Mesothelial cell of epicardium (in vitro differentiated cells): ENCODE measurements at regions not wholly inside any gene's neighbourhood (a gene's known extent, or its start where the extent isn't known, plus 50 kb on each side); places are given as distances from the start of the nearest gene placed in this dataset.

ENCODE experiments used
- DNase-seq, 2 experiments: peaks; one replicate each; pipeline ENCODE4 v3.0.0; 2021; ENCODE audit warnings: low spot score in 2 of 2; ENCODE audit not compliant: unreplicated experiment in 2 of 2
- H3K27ac Mint-ChIP-seq: 2 replicates; pipeline ENCODE4 v1.8.0; 2021; ENCODE audit warnings: mixed read lengths
- H3K27me3 Mint-ChIP-seq: 2 replicates; pipeline ENCODE4 v1.8.0; 2021; ENCODE audit warnings: low read depth, mixed read lengths
- H3K36me3 Mint-ChIP-seq: 2 replicates; pipeline ENCODE4 v1.8.0; 2021; ENCODE audit warnings: mixed read lengths
- H3K4me1 Mint-ChIP-seq: 2 replicates; pipeline ENCODE4 v1.8.0; 2021; ENCODE audit warnings: mixed read lengths
- H3K4me3 Mint-ChIP-seq: 2 replicates; pipeline ENCODE4 v1.8.0; 2021; ENCODE audit warnings: mild to moderate bottlenecking, moderate library complexity, mixed read lengths
- H3K9me3 Mint-ChIP-seq: 2 replicates; pipeline ENCODE4 v1.8.0; 2021; ENCODE audit warnings: mixed read lengths
- TF ChIP-seq, protein P1 (sequence below): fragments of 200-600 bp; sonication (generic); IDR thresholded peaks from one replicate; pipeline ENCODE4 v1.5.0; 2021; ENCODE audit warnings: antibody characterized with exemption; ENCODE audit not compliant: unreplicated experiment

DNA sequence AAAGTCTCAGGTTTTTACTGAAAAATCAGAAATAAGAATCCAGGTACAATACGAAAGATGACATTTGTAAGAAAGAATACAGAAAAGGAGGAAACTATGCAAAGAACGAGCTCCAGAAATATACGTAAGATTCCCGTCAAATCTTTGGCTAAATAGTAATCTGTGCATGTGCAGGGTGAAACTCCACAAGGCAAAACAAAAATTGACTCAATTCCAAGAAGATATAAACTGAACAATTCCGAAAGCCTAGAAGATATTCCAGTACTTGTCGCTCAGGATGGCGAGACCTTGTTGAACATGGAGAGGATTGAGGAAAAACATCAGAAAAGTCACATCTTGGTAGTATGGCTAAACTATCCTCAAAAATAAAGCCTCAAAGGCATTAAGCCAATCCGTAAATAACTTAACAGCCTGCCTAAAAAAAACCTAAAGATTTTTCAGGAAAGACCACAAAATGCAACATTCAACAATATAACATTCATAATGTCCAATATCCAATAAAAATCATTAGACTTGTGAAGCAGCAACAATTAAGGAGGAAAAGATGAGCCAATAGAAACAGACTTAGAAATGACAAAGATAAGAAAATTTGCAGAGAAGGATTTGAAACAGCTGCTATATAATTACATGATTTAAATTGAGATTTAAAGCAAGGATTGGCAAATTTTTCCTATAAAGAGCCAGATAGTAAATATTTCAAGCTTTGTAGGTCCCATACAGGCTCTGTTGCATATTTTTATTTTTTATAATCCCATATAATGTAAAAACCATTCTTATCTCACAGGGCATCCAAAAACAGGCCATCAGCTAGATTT is 166.4 kb upstream of the UBASH3B start:
- Mint-ChIP-seq H3K36me3 (no peaks in the 10 kb centered on the region), H3K9me3 (peaks cover 21% of the 10 kb centered on the region), H3K4me3 (no peak overlapping the region), H3K27ac (peak overlapping the region; percentile 15), H3K4me1 (peaks cover 29% of the 10 kb centered on the region), H3K27me3 (no peaks in the 10 kb centered on the region)
- no peak for DNase-seq
- TF ChIP-seq, protein P1, sequence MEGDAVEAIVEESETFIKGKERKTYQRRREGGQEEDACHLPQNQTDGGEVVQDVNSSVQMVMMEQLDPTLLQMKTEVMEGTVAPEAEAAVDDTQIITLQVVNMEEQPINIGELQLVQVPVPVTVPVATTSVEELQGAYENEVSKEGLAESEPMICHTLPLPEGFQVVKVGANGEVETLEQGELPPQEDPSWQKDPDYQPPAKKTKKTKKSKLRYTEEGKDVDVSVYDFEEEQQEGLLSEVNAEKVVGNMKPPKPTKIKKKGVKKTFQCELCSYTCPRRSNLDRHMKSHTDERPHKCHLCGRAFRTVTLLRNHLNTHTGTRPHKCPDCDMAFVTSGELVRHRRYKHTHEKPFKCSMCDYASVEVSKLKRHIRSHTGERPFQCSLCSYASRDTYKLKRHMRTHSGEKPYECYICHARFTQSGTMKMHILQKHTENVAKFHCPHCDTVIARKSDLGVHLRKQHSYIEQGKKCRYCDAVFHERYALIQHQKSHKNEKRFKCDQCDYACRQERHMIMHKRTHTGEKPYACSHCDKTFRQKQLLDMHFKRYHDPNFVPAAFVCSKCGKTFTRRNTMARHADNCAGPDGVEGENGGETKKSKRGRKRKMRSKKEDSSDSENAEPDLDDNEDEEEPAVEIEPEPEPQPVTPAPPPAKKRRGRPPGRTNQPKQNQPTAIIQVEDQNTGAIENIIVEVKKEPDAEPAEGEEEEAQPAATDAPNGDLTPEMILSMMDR: no peak

DNA sequence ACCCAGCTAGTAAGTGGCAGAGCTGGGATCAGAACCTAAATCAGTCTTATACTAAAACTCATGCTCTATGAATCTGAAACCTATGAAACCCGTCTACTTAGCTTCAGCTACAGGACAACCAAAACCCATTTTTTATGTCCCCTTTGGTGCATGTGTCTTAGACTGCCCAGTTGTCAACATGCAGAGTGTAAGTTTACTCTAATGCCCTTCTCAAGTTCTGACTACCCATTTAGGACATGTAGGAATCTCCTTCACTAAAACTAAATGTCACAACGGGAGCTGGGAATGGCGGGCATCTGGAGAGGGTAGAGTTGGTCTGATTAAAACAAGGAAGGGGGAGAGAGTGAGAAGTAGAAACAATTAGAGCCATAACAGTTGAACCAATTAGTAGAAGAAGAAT is 167.9 kb upstream of the UBASH3B start:
- Mint-ChIP-seq H3K4me3 (no peak overlapping the region), H3K36me3 (peaks cover 11% of the 10 kb centered on the region), H3K9me3 (peaks cover 29% of the 10 kb centered on the region), H3K27me3 (no peaks in the 10 kb centered on the region), H3K4me1 (peaks cover 29% of the 10 kb centered on the region), H3K27ac (no peak overlapping the region)
- TF ChIP-seq, protein P1: no peak
- no peak for DNase-seq

DNA sequence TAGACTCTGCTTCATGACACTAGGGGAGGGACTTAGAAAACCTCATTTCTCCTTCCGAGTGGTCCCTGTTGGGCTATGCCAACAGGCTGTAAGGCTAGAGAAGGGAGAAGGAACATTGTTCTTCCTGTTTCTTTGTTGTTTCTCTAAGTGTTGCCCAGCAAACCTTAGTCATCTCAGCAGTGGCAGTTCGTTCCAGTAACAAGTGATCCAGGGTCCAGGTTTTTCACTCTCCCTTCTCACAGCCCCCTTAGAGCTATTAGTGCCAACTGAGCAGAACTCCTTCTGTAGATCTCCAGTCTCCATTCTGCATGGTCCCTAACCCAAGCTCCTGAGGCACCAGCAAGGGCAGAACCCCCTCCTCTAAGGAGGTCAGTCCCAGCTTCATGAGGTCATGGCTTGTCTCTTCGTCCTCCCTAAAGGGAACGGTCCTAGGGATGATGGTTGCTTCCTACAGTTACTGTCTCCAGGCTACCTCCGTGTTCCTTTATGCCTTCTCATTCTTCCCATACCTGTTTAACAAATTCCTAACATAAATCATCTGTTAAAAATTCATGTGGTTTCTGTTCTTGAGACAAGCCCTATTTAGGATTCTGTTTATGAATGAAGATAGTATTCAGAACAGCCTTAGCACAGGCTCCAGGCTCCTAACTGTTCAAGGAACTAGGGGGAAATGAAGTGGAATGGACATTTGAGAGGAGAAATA is 168.6 kb upstream of the UBASH3B start:
- peaks cover 13% of the 10 kb centered on the region for H3K36me3 Mint-ChIP-seq
- peaks cover 24% of the 10 kb centered on the region for H3K4me1 Mint-ChIP-seq
- no peak for DNase-seq
- TF ChIP-seq, protein P1: no peak
- peaks cover 35% of the 10 kb centered on the region for H3K9me3 Mint-ChIP-seq
- no peak overlapping the region for H3K4me3 Mint-ChIP-seq
- no peak overlapping the region for H3K27ac Mint-ChIP-seq
- no peaks in the 10 kb centered on the region for H3K27me3 Mint-ChIP-seq

DNA sequence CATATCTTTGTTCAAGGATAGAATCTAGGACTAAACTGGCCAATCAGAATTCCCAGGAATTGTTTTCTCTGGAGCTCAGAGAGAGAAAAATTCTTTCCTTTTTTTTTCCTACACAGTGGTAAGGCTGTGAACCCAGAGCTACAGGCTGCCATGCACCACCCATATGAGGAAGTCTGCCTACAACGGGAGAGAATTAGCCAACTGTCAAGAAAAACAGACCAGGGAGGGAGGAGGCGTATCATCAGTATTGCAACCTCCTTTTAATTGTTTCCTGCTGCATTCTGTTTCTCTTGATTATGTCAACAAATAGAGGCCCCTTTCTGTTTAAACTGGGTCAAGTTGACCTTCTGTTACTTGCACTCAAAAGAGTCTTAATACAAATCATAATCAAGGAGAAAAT is 176.5 kb upstream of the UBASH3B start:
- H3K27me3 Mint-ChIP-seq: no peaks in the 10 kb centered on the region
- TF ChIP-seq, protein P1: no peak
- H3K27ac Mint-ChIP-seq: no peak overlapping the region
- H3K4me1 Mint-ChIP-seq: no peaks in the 10 kb centered on the region
- peaks cover 13% of the 10 kb centered on the region for H3K36me3 Mint-ChIP-seq
- peaks cover 33% of the 10 kb centered on the region for H3K9me3 Mint-ChIP-seq
- no peak for DNase-seq
- no peak overlapping the region for H3K4me3 Mint-ChIP-seq

DNA sequence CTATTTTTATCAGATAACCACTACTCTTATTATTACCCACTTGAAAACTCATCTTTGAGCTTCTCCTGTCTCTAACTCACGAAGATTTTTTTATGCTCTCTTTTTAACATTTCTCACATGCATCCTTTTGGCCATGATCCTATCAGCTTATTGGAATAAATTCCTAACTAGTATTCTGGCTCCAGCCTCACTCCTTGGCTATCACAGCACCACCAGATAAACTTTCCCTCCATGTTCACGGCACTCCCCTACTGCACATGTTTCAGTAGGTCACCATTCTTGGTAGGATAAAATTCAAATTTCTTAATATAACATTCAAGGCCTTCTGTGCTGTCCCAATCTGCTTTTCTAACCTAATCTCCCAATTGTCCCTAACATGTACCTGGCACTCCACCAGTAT is 186.6 kb upstream of the UBASH3B start:
- TF ChIP-seq, protein P1: no peak
- DNase-seq: no peak
- peaks cover 29% of the 10 kb centered on the region for H3K9me3 Mint-ChIP-seq
- H3K4me3 Mint-ChIP-seq: no peak overlapping the region
- no peaks in the 10 kb centered on the region for H3K27me3 Mint-ChIP-seq
- H3K36me3 Mint-ChIP-seq: peaks cover 17% of the 10 kb centered on the region
- H3K27ac Mint-ChIP-seq: no peak overlapping the region
- peaks cover 2% of the 10 kb centered on the region for H3K4me1 Mint-ChIP-seq
